Suprapubic skin (tissue), 4 donors: ENCODE measurements at regions not wholly inside any gene's neighbourhood (a gene's known extent, or its start where the extent isn't known, plus 50 kb on each side); places are given as distances from the start of the nearest gene placed in this dataset.

Experiments used
- DNase-seq, 2 donors: peaks; one replicate each; pipeline ENCODE4 v3.0.0-alpha.2; 2019; ENCODE audit warnings: low spot score in 2 of 2
- H3K27ac ChIP-seq: fragments of 200-600 bp; sonication (generic); one replicate; pipeline ENCODE4 v1.5.1; 2019
- H3K27me3 ChIP-seq: fragments of 200-600 bp; sonication (generic); one replicate; pipeline ENCODE4 v1.5.1; 2019
- H3K36me3 ChIP-seq: fragments of 200-600 bp; sonication (generic); one replicate; pipeline ENCODE4 v1.5.1; 2019
- H3K4me1 ChIP-seq: fragments of 200-600 bp; sonication (generic); one replicate; pipeline ENCODE4 v1.5.1; 2019
- H3K4me3 ChIP-seq: fragments of 200-600 bp; sonication (generic); one replicate; pipeline ENCODE4 v1.5.1; 2019; ENCODE audit warnings: mild to moderate bottlenecking
- H3K9me3 ChIP-seq: fragments of 200-600 bp; sonication (generic); one replicate; pipeline ENCODE4 v1.5.1; 2019
- CTCF ChIP-seq, 2 donors: fragments of 200-600 bp in 1 of 2; fragments of 450-650 bp in 1 of 2; sonication (generic) in 1 of 2; IDR thresholded peaks; one replicate each; pipeline ENCODE4 v1.5.1; 2016 to 2019; ENCODE audit warnings: antibody characterized with exemption in 2 of 2, mild to moderate bottlenecking in 1 of 2, moderate library complexity in 1 of 2
- EP300 ChIP-seq: sonication (generic); formaldehyde crosslinking; IDR thresholded peaks from one replicate; pipeline ENCODE4 v1.6.1; 2017; ENCODE audit warnings: antibody characterized with exemption
- POLR2A ChIP-seq, 2 donors: fragments of 450-650 bp; IDR thresholded peaks; one replicate each; pipeline ENCODE4 v1.6.1; 2017; ENCODE audit warnings: antibody characterized with exemption in 2 of 2, mild to moderate bottlenecking in 2 of 2, moderate library complexity in 2 of 2
- POLR2AphosphoS5 ChIP-seq, 3 donors: sonication (generic); formaldehyde crosslinking; IDR thresholded peaks; one replicate each; pipeline ENCODE4 v1.6.1; 2017; ENCODE audit warnings: antibody characterized with exemption in 3 of 3
- WGBS: methylation state at CpG from one replicate; pipeline ENCODE4 v1.1.5; 2018; 5-methylcytosine and 5-hydroxymethylcytosine counted together

- H3K9me3 ChIP-seq, result no peaks in the 10 kb centered on the region
- no peak for DNase-seq
- no peaks in the 10 kb centered on the region for H3K4me1 ChIP-seq
- H3K36me3 ChIP-seq, result no peaks in the 10 kb centered on the region
- H3K4me3 ChIP-seq, result no peak overlapping the region
- no peak for TF ChIP-seq EP300
- no peak for TF ChIP-seq CTCF (IDR thresholded peaks at IDR 0.05)
- no peak overlapping the region for H3K27ac ChIP-seq
- 41% methylated on average over 4 of the region's 4 CpGs for WGBS
- H3K27me3 ChIP-seq, result no peaks in the 10 kb centered on the region
Measured at GRCh38 chr5:121350181-121350930, 501.3 kb upstream of the FTMT start.

GRCh38 chr5:121366515-121366914, 485.2 kb upstream of the FTMT start:
- 80% methylated on average over 3 of the region's 3 CpGs for WGBS
- Histone ChIP-seq H3K4me3 (no peak overlapping the region), H3K9me3 (no peaks in the 10 kb centered on the region), H3K27ac (no peak overlapping the region), H3K36me3 (no peaks in the 10 kb centered on the region), H3K4me1 (no peaks in the 10 kb centered on the region), H3K27me3 (no peaks in the 10 kb centered on the region)
- TF ChIP-seq POLR2AphosphoS5 (IDR thresholded peaks at IDR 0.05) (no peak), EP300 (no peak), CTCF (IDR thresholded peaks at IDR 0.05) (no peak), POLR2A (IDR thresholded peaks at IDR 0.05) (no peak)
- no peak for DNase-seq

- H3K36me3 ChIP-seq, result no peaks in the 10 kb centered on the region
- H3K4me1 ChIP-seq, result no peaks in the 10 kb centered on the region
- TF ChIP-seq POLR2A (IDR thresholded peaks at IDR 0.05) (no peak), POLR2AphosphoS5 (IDR thresholded peaks at IDR 0.05) (no peak), EP300 (no peak), CTCF (IDR thresholded peaks at IDR 0.05) (no peak)
- no peaks in the 10 kb centered on the region for H3K27me3 ChIP-seq
- no peak overlapping the region for H3K4me3 ChIP-seq
- no peak for DNase-seq
- WGBS, result 91% methylated on average over 3 of the region's 3 CpGs
- H3K9me3 ChIP-seq, result no peaks in the 10 kb centered on the region
- no peak overlapping the region for H3K27ac ChIP-seq
Measured at GRCh38 chr5:121373371-121373770, 478.3 kb upstream of the FTMT start.

GRCh38 chr5:121377461-121377860, 474.2 kb upstream of the FTMT start:
- DNase-seq, result no peak
- TF ChIP-seq POLR2AphosphoS5 (IDR thresholded peaks at IDR 0.05) (no peak), EP300 (no peak), POLR2A (IDR thresholded peaks at IDR 0.05) (no peak), CTCF (IDR thresholded peaks at IDR 0.05) (no peak)
- H3K27me3 ChIP-seq, result no peaks in the 10 kb centered on the region
- WGBS, result 10% methylated on average over 1 of the region's 1 CpG
- no peaks in the 10 kb centered on the region for H3K9me3 ChIP-seq
- H3K36me3 ChIP-seq, result no peaks in the 10 kb centered on the region
- H3K4me3 ChIP-seq, result no peak overlapping the region
- no peaks in the 10 kb centered on the region for H3K4me1 ChIP-seq
- no peak overlapping the region for H3K27ac ChIP-seq

- Histone ChIP-seq H3K4me1 (no peaks in the 10 kb centered on the region), H3K36me3 (no peaks in the 10 kb centered on the region), H3K9me3 (no peaks in the 10 kb centered on the region), H3K4me3 (no peak overlapping the region), H3K27me3 (no peaks in the 10 kb centered on the region), H3K27ac (no peak overlapping the region)
- DNase-seq, result no peak
- TF ChIP-seq POLR2A (IDR thresholded peaks at IDR 0.05), result no peak
- no peak for TF ChIP-seq CTCF (IDR thresholded peaks at IDR 0.05)
- no peak for TF ChIP-seq POLR2AphosphoS5 (IDR thresholded peaks at IDR 0.05)
- TF ChIP-seq EP300, result no peak
- WGBS, result 30% methylated on average over 3 of the region's 3 CpGs
Measured at GRCh38 chr5:121378046-121378445, 473.6 kb upstream of the FTMT start.
